ENCODE measurements at regions not wholly inside any gene's neighbourhood (a gene's known extent, or its start where the extent isn't known, plus 50 kb on each side); places are given as distances from the start of the nearest gene placed in this dataset.
"Not testable (repeated sequence)": the region's sequence is repeated elsewhere in the genome, so short reads cannot be mapped to it uniquely, and the experiment has no call there.

- in situ Hi-C loops (cut with MboI; ENCODE audit: low sequenced_read_pairs) = loop anchor here (25.0 kb wide), 1 partner anchor 241 kb away; no protein-coding TSS in a partner anchor
Measured at GRCh38 chrX:120753413-120754251, 122.0 kb downstream of the CT47B1 start.

DNA sequence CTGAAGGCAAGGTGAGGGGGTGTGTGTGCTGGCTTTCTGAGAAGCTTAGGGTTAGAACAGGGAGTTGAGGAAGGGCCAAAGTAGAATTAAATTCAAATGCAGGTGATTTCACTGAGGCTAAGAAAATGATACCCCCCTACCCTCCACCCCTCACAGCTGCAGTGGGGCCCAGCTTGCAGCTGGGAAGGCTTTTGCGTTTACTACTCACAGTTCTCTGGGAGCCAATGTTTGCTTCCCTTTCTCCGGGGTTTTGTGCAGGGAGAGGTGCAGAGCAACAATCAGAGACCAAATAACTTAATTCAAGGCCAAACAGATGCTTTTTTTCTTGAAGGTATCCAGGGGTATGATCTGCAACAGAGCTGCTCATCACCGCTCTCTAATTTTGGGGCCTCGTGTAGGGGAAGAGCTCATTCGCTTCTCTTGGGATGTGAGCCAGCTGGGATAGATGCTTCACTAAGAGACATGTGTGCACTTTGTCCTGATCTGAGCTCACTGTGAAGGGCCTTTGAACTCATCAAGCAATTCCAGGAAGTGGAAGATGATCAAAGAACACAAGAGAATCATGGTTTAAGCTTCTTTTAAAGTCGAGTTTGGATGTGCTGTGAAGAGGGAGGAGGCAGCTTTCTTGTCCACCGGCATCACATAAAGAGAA, 122.7 kb upstream of the C1GALT1C1 start:
- in situ Hi-C loops (cut with MboI; ENCODE audit: low sequenced_read_pairs) = loop anchor here (25.0 kb wide), 1 partner anchor 240 kb away; no protein-coding TSS in a partner anchor

- in situ Hi-C loops (cut with MboI; ENCODE audit: low sequenced_read_pairs) = loop anchor here (25.0 kb wide), 1 partner anchor 239 kb away; no protein-coding TSS in a partner anchor
Measured at GRCh38 chrX:120751683-120752082, 121.8 kb upstream of the C1GALT1C1 start.

DNA sequence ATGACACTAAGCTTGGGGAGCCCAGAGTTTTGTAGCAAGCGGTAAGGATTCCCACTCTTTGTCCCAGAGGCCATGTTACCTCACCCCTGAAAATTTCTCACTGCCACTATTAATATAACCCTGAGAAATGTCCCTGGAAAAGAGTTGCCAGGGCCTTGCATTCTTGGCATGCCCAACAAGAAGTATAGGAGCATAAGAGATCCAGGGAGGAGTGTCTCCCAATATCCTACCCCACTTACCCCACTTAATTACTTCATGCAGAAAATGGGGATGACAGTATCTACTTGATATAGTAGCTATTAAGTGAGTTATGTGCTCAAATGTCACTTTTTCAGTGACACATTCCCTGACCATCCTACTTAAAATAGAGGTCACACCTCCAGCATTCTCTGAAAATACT, 120.5 kb upstream of the C1GALT1C1 start:
- in situ Hi-C loops (cut with MboI; ENCODE audit: low sequenced_read_pairs) = loop anchor here (25.0 kb wide), 1 partner anchor 238 kb away; no protein-coding TSS in a partner anchor

DNA sequence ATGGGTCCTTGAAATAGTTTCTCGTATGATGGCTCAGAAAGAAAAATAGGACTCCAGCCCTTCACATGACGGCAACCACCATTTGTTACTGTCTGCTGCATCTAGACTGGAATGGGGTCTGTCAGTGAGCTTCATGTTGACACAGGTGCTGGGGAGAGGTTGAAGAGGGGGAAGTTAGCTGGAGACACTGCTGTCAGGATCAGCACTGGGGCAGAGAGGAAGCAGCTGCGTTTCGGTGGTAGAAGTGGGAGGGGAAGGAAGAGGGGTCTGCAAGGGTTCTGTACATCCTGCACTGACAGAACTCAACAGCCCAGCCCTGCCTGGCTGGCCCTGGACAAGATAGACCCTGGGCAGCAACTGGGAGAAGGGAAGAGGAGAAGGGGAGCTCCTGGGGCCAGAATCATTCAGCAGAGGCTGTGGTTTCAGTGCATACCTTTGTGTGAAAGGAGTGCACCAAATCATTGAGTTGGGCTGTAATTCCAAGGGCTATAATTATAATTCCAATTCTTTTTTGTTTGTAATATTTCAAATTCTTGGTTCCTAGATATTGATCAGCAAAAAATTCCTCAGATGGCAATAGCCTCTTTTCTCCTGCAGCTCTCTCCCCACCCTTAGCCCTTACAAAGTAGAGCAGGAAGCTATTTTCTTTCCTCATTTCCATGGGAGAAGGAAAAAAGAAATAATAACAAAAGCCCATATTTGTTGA, 119.4 kb upstream of the C1GALT1C1 start:
- in situ Hi-C loops (cut with MboI; ENCODE audit: low sequenced_read_pairs) = no loop called here

GRCh38 chrX:120746153-120746552, 116.3 kb upstream of the C1GALT1C1 start:
- in situ Hi-C loops (cut with MboI; ENCODE audit: low sequenced_read_pairs) = no loop called here

DNA sequence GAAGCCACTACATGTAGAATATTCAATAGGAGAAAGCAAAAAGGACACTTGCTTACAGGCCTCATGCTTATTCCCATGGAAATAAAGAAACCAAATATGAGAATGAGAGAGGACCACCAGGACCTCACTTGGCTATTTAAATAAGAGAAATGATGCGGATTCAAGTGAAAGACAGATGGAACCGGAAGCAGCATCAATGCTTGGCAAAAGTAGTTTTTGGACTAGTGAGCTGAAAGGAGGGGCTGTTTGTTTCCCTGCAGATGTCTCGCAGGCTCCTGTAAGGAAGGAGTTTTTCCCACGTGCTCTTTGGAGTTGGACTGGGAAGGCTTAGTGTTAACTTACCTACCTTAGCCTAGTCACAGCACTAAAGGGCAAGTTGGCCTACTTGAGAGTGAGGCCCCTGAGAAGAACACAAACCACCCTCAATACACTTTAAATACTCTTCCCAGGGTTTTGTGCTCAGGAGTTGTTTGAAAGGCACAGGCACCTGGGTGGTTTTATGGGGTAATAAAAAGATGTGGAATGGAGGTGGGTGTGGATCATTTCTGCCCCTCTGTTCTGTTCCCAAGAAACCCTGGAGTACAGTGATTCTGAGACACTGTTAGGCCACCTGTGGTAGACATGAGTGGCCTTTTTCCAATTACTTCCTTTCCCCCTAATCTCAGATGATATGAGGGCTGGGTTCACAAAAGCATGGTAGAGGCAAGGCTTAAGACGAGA, 113.3 kb upstream of the C1GALT1C1 start:
- in situ Hi-C loops (cut with MboI; ENCODE audit: low sequenced_read_pairs) = no loop called here

DNA sequence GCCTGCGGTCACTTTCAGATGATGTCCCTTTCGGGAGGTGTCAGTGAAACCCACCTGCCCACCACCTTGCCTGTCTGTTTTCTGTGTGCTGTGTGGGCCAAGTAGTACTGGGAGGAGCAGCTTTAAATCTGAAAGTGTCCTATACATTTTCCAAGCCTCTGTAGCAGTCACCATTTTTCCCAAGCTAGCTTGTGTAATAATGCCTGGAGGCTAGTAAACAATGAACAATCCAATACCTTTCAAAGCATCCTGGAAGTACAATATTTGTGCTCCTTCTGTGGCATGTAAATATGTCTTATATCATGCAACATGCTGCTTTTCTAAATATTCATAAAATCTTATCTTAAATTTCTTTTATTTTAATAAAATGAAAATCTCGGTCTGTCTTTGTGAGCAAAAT, 111.6 kb upstream of the C1GALT1C1 start:
- in situ Hi-C loops (cut with MboI; ENCODE audit: low sequenced_read_pairs) = no loop called here

- in situ Hi-C loops (cut with MboI; ENCODE audit: low sequenced_read_pairs) = no loop called here
Measured at GRCh38 chrX:120740072-120740471, 110.2 kb upstream of the C1GALT1C1 start.

GRCh38 chrX:120739300-120739699, 109.4 kb upstream of the C1GALT1C1 start:
- in situ Hi-C loops (cut with MboI; ENCODE audit: low sequenced_read_pairs) = no loop called here

GRCh38 chrX:120736989-120737388, 107.1 kb upstream of the C1GALT1C1 start:
- in situ Hi-C loops (cut with MboI; ENCODE audit: low sequenced_read_pairs) = no loop called here

DNA sequence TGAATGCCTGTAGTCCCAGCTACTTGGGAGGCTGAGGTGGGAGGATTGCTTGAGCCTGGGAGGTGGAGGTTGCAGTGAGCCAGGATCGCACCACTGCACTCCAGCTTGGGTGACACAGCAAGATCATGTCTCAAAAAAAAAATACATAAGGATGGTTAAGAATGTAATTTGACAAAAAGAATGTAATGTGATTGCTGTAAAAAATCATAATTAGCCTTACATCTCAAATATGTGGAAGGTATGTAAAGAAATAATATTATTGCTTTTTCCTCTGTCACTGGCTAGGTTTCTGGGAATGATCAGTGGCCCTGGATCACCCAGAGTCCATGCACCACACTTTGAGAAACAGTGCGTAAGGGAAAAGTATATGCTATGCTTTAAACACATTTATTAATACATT, 106.1 kb upstream of the C1GALT1C1 start:
- in situ Hi-C loops (cut with MboI; ENCODE audit: low sequenced_read_pairs) = no loop called here

DNA sequence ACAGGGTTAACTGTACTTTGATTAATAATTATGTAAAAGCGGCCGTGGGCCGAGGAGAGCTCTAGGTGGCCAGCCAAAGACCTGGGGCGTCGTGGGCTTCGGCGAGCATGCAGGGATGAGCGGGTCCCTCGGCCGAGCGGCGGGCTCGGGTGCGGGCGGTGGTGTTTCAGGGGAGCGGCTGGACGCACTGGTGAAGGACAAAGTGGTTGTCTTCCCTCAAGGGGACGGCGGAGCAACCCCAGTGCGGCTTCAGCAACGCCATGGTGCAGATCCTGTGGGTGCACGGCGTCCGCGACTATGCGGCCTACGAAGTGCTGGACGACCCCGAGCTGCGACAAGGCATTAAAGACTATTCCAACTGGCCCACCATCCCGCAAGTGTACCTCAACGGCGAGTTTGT, 103.0 kb upstream of the C1GALT1C1 start:
- in situ Hi-C loops (cut with MboI; ENCODE audit: low sequenced_read_pairs) = no loop called here

- in situ Hi-C loops (cut with MboI; ENCODE audit: low sequenced_read_pairs) = no loop called here
Measured at GRCh38 chrX:120732461-120732860, 102.6 kb upstream of the C1GALT1C1 start.

DNA sequence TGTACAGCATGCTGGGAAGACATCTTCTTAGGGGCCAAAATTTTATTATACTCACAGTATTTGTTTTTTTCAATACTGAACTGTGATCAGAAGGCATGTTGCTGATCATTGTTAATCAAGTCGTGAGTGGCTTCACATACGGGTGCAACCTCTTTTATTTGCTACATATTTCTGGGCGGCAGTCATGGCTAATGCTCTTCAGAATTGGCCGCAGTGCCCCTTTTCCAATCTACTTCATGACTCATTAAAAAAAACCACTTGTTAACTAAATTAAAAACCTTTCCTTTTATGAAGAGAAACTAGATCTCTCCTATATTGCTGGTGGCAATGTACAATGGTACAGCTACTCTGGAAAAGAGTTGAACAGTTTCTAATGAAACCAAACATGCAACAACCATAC, 101.5 kb upstream of the C1GALT1C1 start:
- in situ Hi-C loops (cut with MboI; ENCODE audit: low sequenced_read_pairs) = no loop called here

GRCh38 chrX:120729506-120730255, 99.8 kb upstream of the C1GALT1C1 start:
- in situ Hi-C loops (cut with MboI; ENCODE audit: low sequenced_read_pairs) = not testable (repeated sequence)

DNA sequence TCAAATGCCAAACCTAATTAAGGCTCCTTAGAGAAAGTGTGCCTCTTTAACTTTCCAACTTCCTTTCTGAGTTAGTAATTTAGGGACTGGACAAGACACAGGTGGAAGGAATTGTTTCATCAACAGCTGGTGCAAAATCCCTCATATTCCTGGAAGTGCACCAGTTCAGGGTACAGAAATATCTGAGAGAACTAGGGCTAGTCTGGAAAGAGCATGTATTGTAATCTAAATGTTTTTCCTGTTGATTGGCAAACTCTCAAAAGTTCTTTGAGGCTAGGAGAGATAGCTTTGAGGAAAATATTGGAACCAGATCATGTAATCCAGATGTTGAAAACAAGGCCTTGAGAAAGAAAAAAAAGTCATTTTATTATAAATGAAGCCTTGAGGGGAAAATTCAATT, 98.1 kb upstream of the C1GALT1C1 start:
- in situ Hi-C loops (cut with MboI; ENCODE audit: low sequenced_read_pairs) = no loop called here

GRCh38 chrX:120727452-120727851, 97.6 kb upstream of the C1GALT1C1 start:
- in situ Hi-C loops (cut with MboI; ENCODE audit: low sequenced_read_pairs) = no loop called here

- in situ Hi-C loops (cut with MboI; ENCODE audit: low sequenced_read_pairs) = no loop called here
Measured at GRCh38 chrX:120726294-120726693, 96.4 kb upstream of the C1GALT1C1 start.

DNA sequence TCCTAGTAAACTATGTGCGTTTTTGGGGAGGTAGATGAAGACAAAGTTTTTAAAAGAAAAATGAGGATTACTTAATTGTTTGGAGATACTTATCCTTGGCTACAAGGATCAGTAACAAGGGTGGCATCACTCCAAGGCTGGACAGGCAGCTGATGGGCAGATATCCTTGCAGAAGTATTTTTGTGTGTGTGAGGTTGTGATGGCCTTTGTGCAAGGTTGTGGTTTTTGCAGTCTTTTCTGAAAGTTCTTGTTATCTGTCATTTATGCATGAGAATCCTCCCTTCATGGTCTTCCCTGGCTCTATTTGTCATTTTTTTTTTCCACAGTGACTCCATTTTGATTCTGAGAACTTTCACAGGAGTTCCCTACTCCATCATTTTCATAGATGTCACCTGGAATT, 96.0 kb upstream of the C1GALT1C1 start:
- in situ Hi-C loops (cut with MboI; ENCODE audit: low sequenced_read_pairs) = no loop called here

Data from HL-60/S4 (cell line).